ENCODE measurements at regions not wholly inside any gene's neighbourhood (a gene's known extent, or its start where the extent isn't known, plus 50 kb on each side); places are given as distances from the start of the nearest gene placed in this dataset.
A peak's percentile ranks its signal among the peaks of the same experiment; 100 is the strongest.

GRCh38 chr2:120619579-120619978 lies 116.1 kb upstream of the GLI2 start:
- no peak for DNase-seq

GRCh38 chr2:120620025-120620793 lies 115.5 kb upstream of the GLI2 start:
- DNase-seq, result peak; percentile 12

- DNase-seq, result no peak
Observed at GRCh38 chr2:120622159-120622869, 113.4 kb upstream of the GLI2 start.

GRCh38 chr2:120622886-120623753 lies 112.5 kb upstream of the GLI2 start:
- DNase-seq, result no peak

GRCh38 chr2:120624061-120624737 lies 111.5 kb upstream of the GLI2 start:
- DNase-seq, result no peak

GRCh38 chr2:120624738-120625446 lies 110.8 kb upstream of the GLI2 start:
- DNase-seq, result no peak

- no peak for DNase-seq
Observed at GRCh38 chr2:120625865-120626560, 109.7 kb upstream of the GLI2 start.

- no peak for DNase-seq
Observed at GRCh38 chr2:120626566-120626965, 109.1 kb upstream of the GLI2 start.

GRCh38 chr2:120628248-120628647 lies 107.4 kb upstream of the GLI2 start:
- DNase-seq, result no peak

GRCh38 chr2:120629241-120629895 lies 106.3 kb upstream of the GLI2 start:
- DNase-seq, result no peak

GRCh38 chr2:120630031-120630701 lies 105.5 kb upstream of the GLI2 start:
- DNase-seq, result no peak

GRCh38 chr2:120631236-120631635 lies 104.4 kb upstream of the GLI2 start:
- no peak for DNase-seq

GRCh38 chr2:120631724-120632123 lies 103.9 kb upstream of the GLI2 start:
- no peak for DNase-seq

- DNase-seq, result no peak
Observed at GRCh38 chr2:120632796-120633646, 102.6 kb upstream of the GLI2 start.

- no peak for DNase-seq
Observed at GRCh38 chr2:120634533-120634932, 101.1 kb upstream of the GLI2 start.

- DNase-seq, result no peak
Observed at GRCh38 chr2:120635146-120635545, 100.5 kb upstream of the GLI2 start.

- no peak for DNase-seq
Observed at GRCh38 chr2:120637847-120638246, 97.8 kb upstream of the GLI2 start.

- DNase-seq, result no peak
Observed at GRCh38 chr2:120638450-120638849, 97.2 kb upstream of the GLI2 start.

- DNase-seq, result no peak
Observed at GRCh38 chr2:120641366-120641771, 94.3 kb upstream of the GLI2 start.

Data from amniotic stem cell (primary cell).